Transverse colon (tissue), 4 donors: ENCODE measurements at regions not wholly inside any gene's neighbourhood (a gene's known extent, or its start where the extent isn't known, plus 50 kb on each side); places are given as distances from the start of the nearest gene placed in this dataset.

Source experiments
- EP300 ChIP-seq: sonication (generic); formaldehyde crosslinking; IDR thresholded peaks from one replicate; pipeline ENCODE4 v1.6.1; 2017; ENCODE audit warnings: antibody characterized with exemption, low read depth
- POLR2A ChIP-seq: fragments of 450-650 bp; IDR thresholded peaks from one replicate; pipeline ENCODE4 v1.6.1; 2016; ENCODE audit warnings: antibody characterized with exemption, mild to moderate bottlenecking, moderate library complexity
- POLR2AphosphoS5 ChIP-seq, 3 donors: sonication (generic); formaldehyde crosslinking; IDR thresholded peaks; one replicate each; pipeline ENCODE4 v1.6.1; 2016; ENCODE audit warnings: antibody characterized with exemption in 3 of 3
- TF ChIP-seq, protein P1 (sequence below), 5 experiments: fragments of 200-600 bp in 3 of 5; fragments of 450-650 bp in 2 of 5; sonication (generic) in 3 of 5; IDR thresholded peaks; 1 replicate in 2 of 5; 2 replicates in 3 of 5; pipeline ENCODE4 v1.5.1; 2016 to 2017; ENCODE audit warnings: antibody characterized with exemption in 5 of 5, inconsistent platforms in 3 of 5, mild to moderate bottlenecking in 2 of 5, moderate library complexity in 1 of 5

DNA sequence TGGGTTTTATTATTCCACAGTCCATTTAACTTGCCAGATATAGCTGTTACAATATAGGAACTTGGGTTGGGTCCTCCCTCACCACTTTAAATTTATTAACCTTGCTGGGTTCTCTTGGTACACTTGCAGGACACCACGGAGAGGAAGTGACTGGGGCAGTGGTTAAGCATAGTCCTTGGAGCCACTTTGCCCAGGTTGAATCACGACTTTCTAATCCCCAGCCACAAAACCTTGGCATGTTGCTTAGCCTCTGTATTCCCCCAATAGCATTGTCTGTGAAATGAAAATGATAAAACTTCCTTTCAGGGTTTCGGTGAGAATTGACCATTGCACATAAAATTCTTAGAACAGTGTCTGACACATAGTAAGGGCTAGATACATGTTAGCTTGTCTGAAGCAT lies 221.2 kb downstream of the IRS1 start:
- TF ChIP-seq, protein P1, sequence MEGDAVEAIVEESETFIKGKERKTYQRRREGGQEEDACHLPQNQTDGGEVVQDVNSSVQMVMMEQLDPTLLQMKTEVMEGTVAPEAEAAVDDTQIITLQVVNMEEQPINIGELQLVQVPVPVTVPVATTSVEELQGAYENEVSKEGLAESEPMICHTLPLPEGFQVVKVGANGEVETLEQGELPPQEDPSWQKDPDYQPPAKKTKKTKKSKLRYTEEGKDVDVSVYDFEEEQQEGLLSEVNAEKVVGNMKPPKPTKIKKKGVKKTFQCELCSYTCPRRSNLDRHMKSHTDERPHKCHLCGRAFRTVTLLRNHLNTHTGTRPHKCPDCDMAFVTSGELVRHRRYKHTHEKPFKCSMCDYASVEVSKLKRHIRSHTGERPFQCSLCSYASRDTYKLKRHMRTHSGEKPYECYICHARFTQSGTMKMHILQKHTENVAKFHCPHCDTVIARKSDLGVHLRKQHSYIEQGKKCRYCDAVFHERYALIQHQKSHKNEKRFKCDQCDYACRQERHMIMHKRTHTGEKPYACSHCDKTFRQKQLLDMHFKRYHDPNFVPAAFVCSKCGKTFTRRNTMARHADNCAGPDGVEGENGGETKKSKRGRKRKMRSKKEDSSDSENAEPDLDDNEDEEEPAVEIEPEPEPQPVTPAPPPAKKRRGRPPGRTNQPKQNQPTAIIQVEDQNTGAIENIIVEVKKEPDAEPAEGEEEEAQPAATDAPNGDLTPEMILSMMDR (IDR thresholded peaks at IDR 0.05), result no peak
- TF ChIP-seq POLR2AphosphoS5 (IDR thresholded peaks at IDR 0.05), result no peak
- no peak for TF ChIP-seq POLR2A
- no peak for TF ChIP-seq EP300
